IMR-90 (cell line): ENCODE measurements at regions not wholly inside any gene's neighbourhood (a gene's known extent, or its start where the extent isn't known, plus 50 kb on each side); places are given as distances from the start of the nearest gene placed in this dataset.

ENCODE experiments used
- ATAC-seq: fragments of 200-7000 bp; cut with Tn5 transposase; 2 replicates; pipeline ENCODE4 v1.9.1; 2020; ENCODE audit warnings: low read depth, mild to moderate bottlenecking, moderate library complexity
- BruUV-seq: library from RNA; stranded (reverse); fragments of 400-500 nt; replicated peaks from 2 replicates; lab custom pipeline; 2021; lab: Mats Ljungman, UMichigan
- CTCF ChIA-PET: fragments of 300-600 bp; formaldehyde crosslinking; extraction: SDS; loops from one replicate; lab custom pipeline; 2021; ENCODE audit warnings: antibody characterized with exemption; lab: Yijun Ruan, JAX
- POLR2A ChIA-PET: fragments of 300-600 bp; sonication (Branson Sonifier 250); formaldehyde crosslinking; loops from one replicate; lab custom pipeline; 2022; ENCODE audit warnings: antibody characterized with exemption; ENCODE audit not compliant: unreplicated experiment; lab: Charles Lee
- DNase-seq: peaks from one replicate; pipeline ENCODE4 v3.0.0; 2013
- H2AFZ ChIP-seq: replicated peaks from 2 replicates; pipeline ENCODE3; 2013; ENCODE audit warnings: low read length, mild to moderate bottlenecking; ENCODE audit not compliant: poor library complexity
- H2AK5ac ChIP-seq: 2 replicates; pipeline ENCODE4 v1.6.1; 2013; ENCODE audit warnings: low read depth, low read length, inconsistent platforms
- H2AK9ac ChIP-seq: replicated peaks from 2 replicates; pipeline ENCODE3; 2013; ENCODE audit warnings: mild to moderate bottlenecking, low read depth, low read length, moderate library complexity; ENCODE audit not compliant: poor library complexity
- H2BK120ac ChIP-seq: 2 replicates; pipeline ENCODE4 v1.6.1; 2013; ENCODE audit warnings: low read depth, low read length, inconsistent platforms
- H2BK15ac ChIP-seq: 3 replicates; pipeline ENCODE4 v1.6.1; 2013; ENCODE audit warnings: low read depth, low read length, inconsistent platforms
- H2BK20ac ChIP-seq: 2 replicates; pipeline ENCODE4 v1.6.1; 2013; ENCODE audit warnings: low read depth, mild to moderate bottlenecking, inconsistent platforms, low read length, moderate library complexity
- H2BK5ac ChIP-seq: 2 replicates; pipeline ENCODE4 v1.6.1; 2013; ENCODE audit warnings: mild to moderate bottlenecking, low read depth, low read length, inconsistent platforms; ENCODE audit not compliant: poor library complexity, severe bottlenecking
- H3K14ac ChIP-seq: replicated peaks from 2 replicates; pipeline ENCODE4 v1.6.1; 2013; ENCODE audit warnings: low read depth, low read length, inconsistent platforms
- H3K18ac ChIP-seq: 2 replicates; pipeline ENCODE4 v1.6.1; 2013; ENCODE audit warnings: low read depth, low read length, control low read depth
- H3K23ac ChIP-seq: 2 replicates; pipeline ENCODE4 v1.6.1; 2013; ENCODE audit warnings: low read depth, low read length, inconsistent platforms
- H3K27ac ChIP-seq: 2 replicates; pipeline ENCODE4 v1.5.1; 2013; ENCODE audit warnings: mild to moderate bottlenecking, control low read depth, low read length; ENCODE audit not compliant: insufficient read depth
- H3K27me3 ChIP-seq: 2 replicates; pipeline ENCODE4 v1.6.1; 2013; ENCODE audit warnings: low read length; ENCODE audit not compliant: control insufficient read depth, insufficient read depth
- H3K36me3 ChIP-seq: 2 replicates; pipeline ENCODE4 v1.6.1; 2013; ENCODE audit warnings: low read length, mixed read lengths; ENCODE audit not compliant: control insufficient read depth, insufficient read depth
- H3K4ac ChIP-seq: 2 replicates; pipeline ENCODE4 v1.6.1; 2013; ENCODE audit warnings: low read depth, low read length, inconsistent platforms
- H3K4me1 ChIP-seq: 2 replicates; pipeline ENCODE4 v1.6.1; 2013; ENCODE audit warnings: low read length, mixed read lengths; ENCODE audit not compliant: control insufficient read depth, insufficient read depth
- H3K4me2 ChIP-seq: 2 replicates; pipeline ENCODE4 v1.6.1; 2013; ENCODE audit warnings: low read depth, mild to moderate bottlenecking, control low read depth, low read length, moderate library complexity
- H3K4me3 ChIP-seq: 2 replicates; pipeline ENCODE4 v1.5.1; 2013; ENCODE audit warnings: low read depth, mild to moderate bottlenecking, control low read depth, low read length, moderate library complexity; ENCODE audit not compliant: insufficient read depth
- H3K56ac ChIP-seq: 2 replicates; pipeline ENCODE4 v1.6.1; 2013; ENCODE audit warnings: low read length, inconsistent platforms; ENCODE audit not compliant: insufficient read depth; ENCODE audit errors: extremely low read depth
- H3K79me1 ChIP-seq, 2 experiments: 2 replicates each; pipeline ENCODE4 v1.6.1; 2013; ENCODE audit warnings: low read length in 2 of 2, inconsistent platforms in 1 of 2, low read depth in 1 of 2
- H3K9ac ChIP-seq: 2 replicates; pipeline ENCODE4 v1.6.1; 2013; ENCODE audit warnings: low read depth, low read length, control low read depth
- H3K9me1 ChIP-seq: 2 replicates; pipeline ENCODE4 v1.6.1; 2013; ENCODE audit warnings: low read length, inconsistent platforms; ENCODE audit not compliant: insufficient read depth
- H3K9me3 ChIP-seq: 2 replicates; pipeline ENCODE4 v1.6.1; 2013; ENCODE audit warnings: low read length; ENCODE audit not compliant: control insufficient read depth, insufficient read depth
- H4K20me1 ChIP-seq: 2 replicates; pipeline ENCODE4 v1.6.1; 2013; ENCODE audit warnings: low read length, inconsistent platforms; ENCODE audit not compliant: insufficient read depth
- H4K5ac ChIP-seq: 2 replicates; pipeline ENCODE4 v1.6.1; 2013; ENCODE audit warnings: mild to moderate bottlenecking, low read depth, low read length, control low read depth
- H4K8ac ChIP-seq, 2 experiments: 2 replicates each; pipeline ENCODE4 v1.6.1; 2013; ENCODE audit warnings: low read depth in 2 of 2, low read length in 2 of 2, control low read depth in 1 of 2, inconsistent platforms in 1 of 2
- H4K91ac ChIP-seq: 2 replicates; pipeline ENCODE4 v1.6.1; 2013; ENCODE audit warnings: low read depth, low read length, inconsistent platforms; ENCODE audit not compliant: insufficient read depth
- POLR2A ChIP-seq: IDR thresholded peaks from 2 replicates; pipeline ENCODE4 v1.6.1; 2012; ENCODE audit warnings: mild to moderate bottlenecking, low read depth, low read length
- WGBS, 2 experiments: methylation state at CpG; one replicate each; pipeline versions ENCODE4 v1.1.5 to v1.1.7; 2013; ENCODE audit warnings: missing lambda C conversion rate in 2 of 2; ENCODE audit not compliant: insufficient read length in 1 of 2; ENCODE audit errors: extremely low coverage in 2 of 2; 5-methylcytosine and 5-hydroxymethylcytosine counted together
- dilution Hi-C: fragments of 300-500 bp; cut with HindIII; formaldehyde crosslinking; loops from one replicate; pipeline ENCODE4 v1.14.3; 2018; ENCODE audit warnings: low sequenced_read_pairs; ENCODE audit not compliant: unreplicated experiment
- in situ Hi-C: fragments of 300-500 bp; cut with MboI; formaldehyde crosslinking; loops from 3 replicates; pipeline ENCODE4 v1.14.3; 2019; ENCODE audit warnings: low sequenced_read_pairs, inconsistent platforms, mixed read lengths
- intact Hi-C: fragments of 100-400 bp; cut with micrococcal nuclease; formaldehyde crosslinking; loops from 2 replicates; pipeline ENCODE4 v1.10.0; 2022

- H2BK15ac ChIP-seq: no peak overlapping the region
- no peaks in the 10 kb centered on the region for H3K4me1 ChIP-seq
- H4K20me1 ChIP-seq: no peaks in the 10 kb centered on the region
- no peak overlapping the region for H4K91ac ChIP-seq
- H4K8ac ChIP-seq: no peak overlapping the region
- TF ChIP-seq POLR2A: no peak
- intact Hi-C loops (no loop called here), in situ Hi-C loops (no loop called here), dilution Hi-C loops (no loop called here)
- no peak overlapping the region for H3K18ac ChIP-seq
- no peak overlapping the region for H4K5ac ChIP-seq
- POLR2A ChIA-PET: no interaction called here
- H3K36me3 ChIP-seq: no peaks in the 10 kb centered on the region
- no peak for ATAC-seq
- no peak overlapping the region for H3K4ac ChIP-seq
- WGBS, 2 experiments: 73% methylated on average over 3 of the region's 8 CpGs; no CpG with 5 or more reads in 1 of the 2 experiments
- H2BK20ac ChIP-seq: no peak overlapping the region
- no peaks in the 10 kb centered on the region for H3K9me3 ChIP-seq
- BruUV-seq: no TSS peak
- no peak overlapping the region for H3K4me2 ChIP-seq
- H3K4me3 ChIP-seq: no peak overlapping the region
- peaks cover 4% of the 10 kb centered on the region for H3K27me3 ChIP-seq
- H2AK9ac ChIP-seq: no peak overlapping the region
- no peak overlapping the region for H3K27ac ChIP-seq
- peak overlapping the region; percentile 44 for H2BK5ac ChIP-seq
- no peaks in the 10 kb centered on the region for H3K9me1 ChIP-seq
- H2AK5ac ChIP-seq: no peak overlapping the region
- no peak overlapping the region for H3K9ac ChIP-seq
- no peak overlapping the region for H3K23ac ChIP-seq
- no peak overlapping the region for H2BK120ac ChIP-seq
- no peak overlapping the region for H3K56ac ChIP-seq
- no peak overlapping the region for H2AFZ ChIP-seq
- no peak for DNase-seq
- H3K14ac ChIP-seq: no peak overlapping the region
- no peaks in the 10 kb centered on the region for H3K79me1 ChIP-seq
- CTCF ChIA-PET: no interaction called here
These were observed 88.9 kb upstream of the MSX1 start for GRCh38 chr4:4770610-4771009.
